DMS79 treated with DMSO at 0.1 percent for 48 hours (cell line): ENCODE measurements at regions not wholly inside any gene's neighbourhood (a gene's known extent, or its start where the extent isn't known, plus 50 kb on each side); places are given as distances from the start of the nearest gene placed in this dataset.
A peak's percentile ranks its signal among the peaks of the same experiment; 100 is the strongest.
"Not testable (repeated sequence)": the region's sequence is repeated elsewhere in the genome, so short reads cannot be mapped to it uniquely, and the experiment has no call there.

Experiments used
- DNase-seq: peaks from one replicate; lab custom pipeline; 2025; lab: John Stamatoyannopoulos, UW

- no peak for DNase-seq
Observed at GRCh38 chr6:19976411-19977129, 139.4 kb downstream of the ID4 start.

DNA sequence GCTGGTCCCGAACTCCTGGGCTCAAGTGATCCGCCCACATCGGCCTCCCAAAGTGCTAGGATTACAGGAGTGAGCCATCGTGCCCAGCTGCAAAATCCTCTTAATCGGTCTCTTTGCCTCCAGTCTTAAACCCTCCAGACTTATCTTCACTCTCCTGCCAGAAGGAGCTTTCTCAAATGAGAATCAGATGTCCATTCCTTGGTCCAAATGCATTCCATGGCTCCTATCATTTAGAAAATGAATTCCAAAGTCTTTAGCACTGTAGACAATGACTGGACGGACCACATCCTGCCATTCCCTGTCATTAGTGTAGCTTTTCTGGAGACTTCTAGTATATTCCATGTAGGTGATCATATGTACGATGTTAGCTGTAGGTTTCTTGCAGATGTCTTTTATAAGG is 141.9 kb downstream of the ID4 start:
- DNase-seq, result no peak

GRCh38 chr6:19979986-19980385 is 142.8 kb downstream of the ID4 start:
- DNase-seq, result no peak

DNA sequence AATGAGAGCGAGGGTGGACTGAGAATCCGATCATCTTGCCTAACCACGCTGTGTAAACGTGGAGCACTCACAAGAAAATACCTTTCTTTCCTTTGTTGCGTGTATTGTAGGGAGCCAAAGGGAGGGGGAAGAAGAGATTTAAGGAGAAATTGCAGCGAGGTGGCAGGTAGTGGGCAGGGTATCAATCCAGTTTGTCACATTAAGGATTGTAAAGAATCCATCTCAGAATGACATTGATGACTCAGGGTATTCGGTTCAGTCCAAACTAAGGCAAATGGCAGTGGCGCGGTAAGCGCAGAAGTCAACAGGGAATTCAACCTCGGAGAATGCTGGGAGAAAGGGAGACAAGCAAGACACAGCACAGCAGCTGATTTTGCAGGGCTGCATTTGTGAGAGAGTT is 146.2 kb downstream of the ID4 start:
- no peak for DNase-seq

DNA sequence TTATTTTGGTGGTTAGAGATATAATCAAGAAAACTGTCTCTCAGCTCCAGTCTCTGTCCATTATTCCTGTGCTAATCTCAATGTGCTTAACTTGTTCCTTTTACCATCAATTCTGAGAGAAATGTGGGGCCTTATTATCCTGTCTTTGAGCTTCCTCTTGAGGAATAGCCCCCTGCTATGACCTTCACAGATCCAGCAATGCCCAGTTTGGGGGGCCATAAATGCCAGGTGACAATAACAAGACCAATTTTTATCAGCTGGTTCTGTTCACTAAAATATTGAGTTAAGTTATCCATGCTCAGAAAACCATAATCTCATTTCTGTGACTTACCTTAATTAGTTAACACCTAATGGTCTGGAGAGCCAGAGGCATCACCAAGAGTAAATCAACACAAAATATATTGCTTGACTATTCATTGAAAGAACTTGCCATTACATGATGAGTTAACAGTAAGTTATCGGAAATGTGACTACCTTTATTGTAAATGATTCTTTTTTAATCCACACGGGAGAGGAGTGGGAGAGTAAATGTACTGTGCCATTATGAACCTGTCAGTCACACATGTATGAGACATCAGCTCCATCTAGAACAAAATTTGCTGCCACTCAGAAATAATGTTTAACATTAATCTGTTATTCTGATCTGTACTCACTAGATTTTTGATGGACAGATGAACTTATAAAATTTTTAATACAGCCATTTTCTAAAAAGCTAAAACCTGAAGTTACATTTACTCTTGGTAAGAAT is 149.7 kb downstream of the ID4 start:
- DNase-seq, result no peak

- no peak for DNase-seq
Observed at GRCh38 chr6:19988555-19988954, 151.4 kb downstream of the ID4 start.

- DNase-seq, result no peak
Observed at GRCh38 chr6:19991176-19991575, 154.0 kb downstream of the ID4 start.

DNA sequence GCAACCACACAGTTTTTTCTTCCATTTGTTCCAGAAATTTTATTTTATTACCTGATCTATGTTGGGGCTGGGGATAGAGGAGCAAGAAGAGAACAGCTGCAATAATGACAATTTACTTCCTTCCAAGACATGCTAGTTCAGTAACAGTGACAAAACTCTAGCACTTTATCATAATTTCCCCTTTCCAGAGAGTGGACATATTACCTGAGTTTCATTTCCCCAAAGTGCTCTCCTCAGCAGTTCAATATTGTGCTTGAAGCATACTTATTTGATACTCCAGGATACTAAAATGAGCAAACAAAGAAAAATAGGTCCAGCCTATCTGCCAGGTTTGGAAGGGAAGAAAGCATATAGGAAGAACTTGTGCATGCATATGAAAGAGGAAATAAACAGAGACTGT is 157.7 kb downstream of the ID4 start:
- peak; percentile 85 for DNase-seq

DNA sequence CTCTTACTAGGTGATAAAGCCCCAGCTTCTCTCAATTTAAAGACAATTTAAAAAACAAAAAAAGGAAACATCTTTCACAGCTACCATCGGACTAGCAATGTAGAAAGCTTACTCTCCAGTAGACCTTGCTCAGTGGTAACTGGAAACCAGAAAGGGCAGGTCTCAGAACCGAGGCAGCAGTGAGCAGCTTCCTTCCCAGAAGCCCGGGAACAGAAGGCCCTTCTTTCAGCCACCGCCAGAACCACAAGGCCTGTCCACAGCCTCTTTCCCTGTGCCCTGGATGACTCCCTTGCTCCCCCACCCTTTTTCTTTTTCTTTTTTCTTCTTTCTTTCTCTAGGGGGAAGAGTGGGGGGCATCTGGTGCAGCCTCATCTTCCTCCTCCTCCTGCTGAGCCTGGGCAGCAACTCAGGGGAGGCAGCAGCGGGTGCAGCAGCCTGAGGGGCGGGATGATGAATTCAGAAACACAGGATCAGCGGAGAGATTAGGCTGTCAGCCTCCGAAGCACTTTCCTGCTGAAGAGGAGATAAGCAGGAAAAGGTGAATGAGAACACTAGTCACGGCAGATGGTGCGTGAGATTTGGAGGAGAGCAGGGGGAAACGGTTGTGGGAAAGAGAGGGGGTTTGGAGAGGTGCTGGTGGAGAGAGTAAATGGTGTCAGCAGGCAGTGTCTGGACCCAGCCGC is 158.5 kb downstream of the ID4 start:
- peak; percentile 91 for DNase-seq

- no peak for DNase-seq
Observed at GRCh38 chr6:19997104-19997503, 159.9 kb downstream of the ID4 start.

- DNase-seq, result peak; percentile 81
Observed at GRCh38 chr6:19998541-19998940, 161.4 kb downstream of the ID4 start.

DNA sequence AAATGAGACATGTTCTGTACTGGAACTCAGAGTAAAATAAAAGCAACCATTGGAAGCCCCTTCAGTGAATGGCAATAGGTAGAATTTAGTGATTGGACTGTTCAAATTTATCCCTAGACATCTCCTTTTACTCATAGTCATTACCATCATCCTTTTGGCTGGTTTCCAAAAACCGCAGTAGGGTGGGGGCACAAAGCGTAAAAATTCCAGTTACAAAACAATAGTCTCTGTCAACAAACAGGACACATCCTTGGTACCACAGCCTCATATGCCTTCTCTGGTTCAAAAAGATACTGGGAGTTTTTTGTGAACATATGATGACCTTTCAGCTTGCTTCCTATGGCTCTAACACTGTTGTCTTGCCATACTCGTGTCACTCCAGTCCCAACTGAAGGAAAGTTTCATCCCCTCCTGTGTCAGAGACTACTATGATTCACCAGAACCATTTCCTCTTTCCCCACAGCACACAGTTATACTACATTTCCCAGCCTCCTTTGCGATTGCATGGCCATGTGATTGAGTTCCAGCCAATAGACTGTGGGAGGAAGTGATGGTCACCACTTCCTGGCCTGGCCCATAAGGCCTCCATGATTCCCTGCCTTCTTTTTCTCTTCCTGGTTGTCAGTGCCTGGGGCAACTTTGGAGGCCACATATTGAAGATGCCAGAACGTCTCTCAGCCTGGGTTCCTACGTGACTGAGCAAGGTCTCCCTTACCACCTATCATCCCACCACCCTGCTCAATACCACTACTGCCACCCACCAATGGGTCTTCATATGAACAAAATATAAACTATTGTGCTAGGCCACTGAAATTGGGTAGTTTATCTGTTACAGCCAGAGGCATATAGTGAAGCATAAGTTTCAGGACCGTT is 162.4 kb downstream of the ID4 start:
- DNase-seq, result no peak

GRCh38 chr6:20001286-20001685 is 164.1 kb downstream of the ID4 start:
- DNase-seq, result no peak

GRCh38 chr6:20006037-20006436 is 168.9 kb downstream of the ID4 start:
- DNase-seq, result no peak

GRCh38 chr6:20008131-20008530 is 171.0 kb downstream of the ID4 start:
- DNase-seq, result no peak

DNA sequence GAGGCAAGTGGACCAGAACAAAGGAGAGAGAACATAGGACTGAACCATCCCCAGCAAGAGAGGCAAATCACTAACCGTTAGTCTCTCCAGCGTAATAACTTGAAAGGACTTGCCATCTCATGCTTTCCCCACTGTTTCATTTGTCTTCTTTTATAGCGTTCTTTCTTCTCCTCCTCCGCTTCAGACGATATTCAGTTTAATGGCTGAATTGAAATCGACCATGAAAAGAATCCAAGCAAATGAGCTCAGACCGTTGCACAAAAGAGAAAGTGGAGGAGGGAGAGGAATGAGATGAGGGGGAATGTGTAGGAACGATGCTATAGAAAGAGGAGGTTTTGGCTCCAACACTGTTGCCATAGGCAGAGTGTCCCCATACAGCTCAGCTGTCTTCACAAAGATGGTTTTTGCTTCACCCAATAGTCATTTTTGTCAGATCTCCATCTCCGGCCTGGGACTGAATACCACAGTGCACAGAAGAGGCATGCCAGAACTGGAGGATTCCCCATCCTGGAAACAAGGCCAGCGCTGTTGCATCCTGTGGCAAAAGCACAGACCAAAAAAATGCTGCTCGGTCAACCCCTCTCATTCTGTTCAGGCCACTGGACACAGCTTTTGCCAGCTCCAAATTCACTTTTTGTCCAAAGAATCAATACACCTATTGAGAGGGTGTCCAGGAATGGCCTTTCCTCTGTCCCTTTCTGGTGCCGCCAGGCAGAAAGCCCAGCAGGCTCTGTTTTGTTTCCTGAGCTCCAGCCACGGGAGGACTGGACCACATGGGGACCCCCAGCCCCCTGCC is 176.1 kb downstream of the ID4 start:
- DNase-seq, result no peak

- no peak for DNase-seq
Observed at GRCh38 chr6:20014508-20014907, 177.3 kb downstream of the ID4 start.

DNA sequence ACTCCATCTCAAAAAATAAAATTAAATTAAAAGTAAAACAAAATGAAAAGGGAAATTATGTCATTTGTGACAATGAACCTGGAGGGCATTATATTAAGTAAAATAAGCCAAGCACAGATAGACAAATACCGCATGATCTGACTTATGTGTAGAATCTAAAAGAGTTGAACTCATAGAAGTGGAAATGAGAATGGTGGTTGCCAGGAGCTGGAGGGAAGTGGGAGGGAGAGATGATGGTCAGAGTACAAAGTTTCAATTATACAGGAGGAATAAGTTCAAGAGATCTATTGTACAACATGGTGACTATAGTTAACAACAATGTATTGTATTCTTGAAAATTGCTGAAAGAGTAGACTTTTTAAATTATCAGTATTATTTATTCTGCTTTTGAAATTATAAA is 183.4 kb downstream of the ID4 start:
- no peak for DNase-seq

GRCh38 chr6:20021795-20022194 is 184.6 kb downstream of the ID4 start:
- DNase-seq, result peak; percentile 88

- not testable (repeated sequence) for DNase-seq
Observed at GRCh38 chr6:20023549-20024315, 186.6 kb downstream of the ID4 start.

DNA sequence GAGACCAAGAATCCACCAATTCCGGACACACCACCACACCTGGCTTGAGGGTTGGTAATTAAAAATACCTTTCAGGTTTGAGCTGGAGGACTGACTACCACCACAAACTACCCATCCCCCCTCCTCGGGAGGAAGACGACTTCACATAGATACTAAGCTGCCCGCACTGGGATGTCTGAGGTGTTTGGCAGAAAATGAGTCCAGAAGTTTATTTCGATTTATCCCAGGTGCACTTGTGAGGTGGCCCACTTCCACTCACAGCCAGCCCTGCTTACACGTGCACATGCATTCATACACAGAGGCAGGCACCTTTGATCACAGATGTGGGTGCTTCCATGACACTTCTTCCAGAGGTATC is 187.1 kb downstream of the ID4 start:
- no peak for DNase-seq
